Activated CD4-positive, alpha-beta memory T cell treated with anti-CD3 and anti-CD28 coated beads, Interleukin-2, amount 10 ng/mL, durations not matched to agents 7 days and 5 days (primary cell): ENCODE measurements at regions not wholly inside any gene's neighbourhood (a gene's known extent, or its start where the extent isn't known, plus 50 kb on each side); places are given as distances from the start of the nearest gene placed in this dataset.

Experiments used
- CTCF ChIA-PET: fragments of 350-600 bp; sonication (Branson Sonifier 250); formaldehyde crosslinking; loops from one replicate; lab custom pipeline; 2021; ENCODE audit warnings: antibody characterized with exemption, inconsistent platforms; lab: Charles Lee
- POLR2A ChIA-PET: fragments of 350-600 bp; sonication (Branson Sonifier 250); formaldehyde crosslinking; loops from one replicate; lab custom pipeline; 2021; ENCODE audit warnings: antibody characterized with exemption; lab: Charles Lee
- DNase-seq: peaks from one replicate; pipeline ENCODE4 v3.0.0-alpha.2; 2020
- H3K27ac Mint-ChIP-seq: one replicate; pipeline ENCODE4 v1.8.0; 2021; ENCODE audit warnings: mild to moderate bottlenecking, mixed read lengths
- H3K27me3 Mint-ChIP-seq: one replicate; pipeline ENCODE4 v1.8.0; 2021; ENCODE audit warnings: mixed read lengths
- H3K36me3 Mint-ChIP-seq: one replicate; pipeline ENCODE4 v1.8.0; 2021; ENCODE audit warnings: low read depth, mixed read lengths
- H3K4me1 Mint-ChIP-seq: one replicate; pipeline ENCODE4 v1.8.0; 2021; ENCODE audit warnings: mixed read lengths
- H3K4me3 Mint-ChIP-seq: one replicate; pipeline ENCODE4 v1.8.0; 2021; ENCODE audit warnings: mild to moderate bottlenecking, mixed read lengths
- H3K9me3 Mint-ChIP-seq: one replicate; pipeline ENCODE4 v1.8.0; 2021; ENCODE audit warnings: mixed read lengths

GRCh38 chr13:111570911-111571310 is 250.5 kb downstream of the TEX29 start:
- H3K27ac Mint-ChIP-seq, result no peak overlapping the region
- H3K36me3 Mint-ChIP-seq, result no peaks in the 10 kb centered on the region
- no peaks in the 10 kb centered on the region for H3K4me1 Mint-ChIP-seq
- peaks cover 22% of the 10 kb centered on the region for H3K9me3 Mint-ChIP-seq
- H3K4me3 Mint-ChIP-seq, result no peak overlapping the region
- CTCF ChIA-PET, result no interaction called here
- DNase-seq, result no peak
- no peaks in the 10 kb centered on the region for H3K27me3 Mint-ChIP-seq
- POLR2A ChIA-PET, result no interaction called here

- DNase-seq, result no peak
- Mint-ChIP-seq H3K4me3 (no peak overlapping the region), H3K4me1 (no peaks in the 10 kb centered on the region), H3K9me3 (peaks cover 17% of the 10 kb centered on the region), H3K36me3 (no peaks in the 10 kb centered on the region), H3K27me3 (no peaks in the 10 kb centered on the region), H3K27ac (no peak overlapping the region)
- ChIA-PET CTCF (no interaction called here), POLR2A (no interaction called here)
These were observed 252.7 kb downstream of the TEX29 start for GRCh38 chr13:111572956-111573761.

- no peak for DNase-seq
- CTCF ChIA-PET, result no interaction called here
- no peaks in the 10 kb centered on the region for H3K4me1 Mint-ChIP-seq
- no peaks in the 10 kb centered on the region for H3K27me3 Mint-ChIP-seq
- H3K9me3 Mint-ChIP-seq, result peaks cover 14% of the 10 kb centered on the region
- H3K4me3 Mint-ChIP-seq, result no peak overlapping the region
- no peak overlapping the region for H3K27ac Mint-ChIP-seq
- H3K36me3 Mint-ChIP-seq, result no peaks in the 10 kb centered on the region
- POLR2A ChIA-PET, result no interaction called here
These were observed 253.4 kb downstream of the TEX29 start for GRCh38 chr13:111573801-111574200.

- CTCF ChIA-PET, result no interaction called here
- H3K9me3 Mint-ChIP-seq, result peaks cover 14% of the 10 kb centered on the region
These were observed 254.8 kb downstream of the TEX29 start for GRCh38 chr13:111575276-111575675.

GRCh38 chr13:111575719-111576118 is 255.3 kb downstream of the TEX29 start:
- Mint-ChIP-seq H3K27ac (no peak overlapping the region), H3K27me3 (no peaks in the 10 kb centered on the region), H3K9me3 (peaks cover 14% of the 10 kb centered on the region), H3K36me3 (no peaks in the 10 kb centered on the region), H3K4me3 (no peak overlapping the region), H3K4me1 (no peaks in the 10 kb centered on the region)
- ChIA-PET CTCF (no interaction called here), POLR2A (no interaction called here)
- no peak for DNase-seq

More at GRCh38 chr13:111575276-111575675, 254.8 kb downstream of the TEX29 start:
- POLR2A ChIA-PET, result no interaction called here
- Mint-ChIP-seq H3K4me1 (no peaks in the 10 kb centered on the region), H3K36me3 (no peaks in the 10 kb centered on the region), H3K27ac (no peak overlapping the region), H3K4me3 (no peak overlapping the region), H3K27me3 (no peaks in the 10 kb centered on the region)
- DNase-seq, result no peak

- ChIA-PET POLR2A (no interaction called here), CTCF (no interaction called here)
- Mint-ChIP-seq H3K27ac (no peak overlapping the region), H3K27me3 (no peaks in the 10 kb centered on the region), H3K4me1 (no peaks in the 10 kb centered on the region), H3K4me3 (no peak overlapping the region), H3K9me3 (peaks cover 14% of the 10 kb centered on the region), H3K36me3 (no peaks in the 10 kb centered on the region)
- no peak for DNase-seq
These were observed 256.9 kb downstream of the TEX29 start for GRCh38 chr13:111577208-111577828.

- Mint-ChIP-seq H3K27me3 (no peaks in the 10 kb centered on the region), H3K4me1 (no peaks in the 10 kb centered on the region), H3K4me3 (no peak overlapping the region), H3K9me3 (peaks cover 14% of the 10 kb centered on the region), H3K36me3 (no peaks in the 10 kb centered on the region), H3K27ac (no peak overlapping the region)
- ChIA-PET POLR2A (no interaction called here), CTCF (no interaction called here)
- DNase-seq, result no peak
These were observed 257.6 kb downstream of the TEX29 start for GRCh38 chr13:111577956-111578605.

GRCh38 chr13:111584101-111584672 is 263.7 kb downstream of the TEX29 start:
- no peak for DNase-seq
- H3K27me3 Mint-ChIP-seq, result no peaks in the 10 kb centered on the region
- H3K4me1 Mint-ChIP-seq, result no peaks in the 10 kb centered on the region
- ChIA-PET CTCF (no interaction called here), POLR2A (no interaction called here)
- no peaks in the 10 kb centered on the region for H3K36me3 Mint-ChIP-seq
- H3K4me3 Mint-ChIP-seq, result no peak overlapping the region
- no peaks in the 10 kb centered on the region for H3K9me3 Mint-ChIP-seq
- H3K27ac Mint-ChIP-seq, result no peak overlapping the region

GRCh38 chr13:111584870-111585269 is 264.4 kb downstream of the TEX29 start:
- POLR2A ChIA-PET, result no interaction called here
- H3K4me1 Mint-ChIP-seq, result no peaks in the 10 kb centered on the region
- CTCF ChIA-PET, result no interaction called here
- H3K4me3 Mint-ChIP-seq, result no peak overlapping the region
- H3K27me3 Mint-ChIP-seq, result no peaks in the 10 kb centered on the region
- H3K9me3 Mint-ChIP-seq, result no peaks in the 10 kb centered on the region
- no peak overlapping the region for H3K27ac Mint-ChIP-seq
- no peaks in the 10 kb centered on the region for H3K36me3 Mint-ChIP-seq
- no peak for DNase-seq

- Mint-ChIP-seq H3K4me3 (no peak overlapping the region), H3K27ac (no peak overlapping the region), H3K4me1 (no peaks in the 10 kb centered on the region), H3K36me3 (no peaks in the 10 kb centered on the region), H3K27me3 (no peaks in the 10 kb centered on the region), H3K9me3 (peaks cover 4% of the 10 kb centered on the region)
- DNase-seq, result no peak
- ChIA-PET CTCF (no interaction called here), POLR2A (no interaction called here)
These were observed 265.8 kb downstream of the TEX29 start for GRCh38 chr13:111586291-111586690.

- no peak overlapping the region for H3K27ac Mint-ChIP-seq
- H3K36me3 Mint-ChIP-seq, result no peaks in the 10 kb centered on the region
- POLR2A ChIA-PET, result no interaction called here
- H3K27me3 Mint-ChIP-seq, result no peaks in the 10 kb centered on the region
- peaks cover 4% of the 10 kb centered on the region for H3K9me3 Mint-ChIP-seq
- CTCF ChIA-PET, result no interaction called here
- no peak overlapping the region for H3K4me3 Mint-ChIP-seq
- no peak for DNase-seq
- H3K4me1 Mint-ChIP-seq, result no peaks in the 10 kb centered on the region
These were observed 266.8 kb downstream of the TEX29 start for GRCh38 chr13:111587249-111587648.

- CTCF ChIA-PET, result no interaction called here
- H3K9me3 Mint-ChIP-seq, result peaks cover 4% of the 10 kb centered on the region
These were observed 268.9 kb downstream of the TEX29 start for GRCh38 chr13:111589321-111589720.

GRCh38 chr13:111589992-111590391 is 269.6 kb downstream of the TEX29 start:
- Mint-ChIP-seq H3K9me3 (peaks cover 4% of the 10 kb centered on the region), H3K4me3 (no peak overlapping the region), H3K4me1 (no peaks in the 10 kb centered on the region), H3K27me3 (no peaks in the 10 kb centered on the region), H3K27ac (no peak overlapping the region), H3K36me3 (no peaks in the 10 kb centered on the region)
- ChIA-PET POLR2A (no interaction called here), CTCF (no interaction called here)
- DNase-seq, result no peak

More at GRCh38 chr13:111589321-111589720, 268.9 kb downstream of the TEX29 start:
- Mint-ChIP-seq H3K27me3 (no peaks in the 10 kb centered on the region), H3K4me1 (no peaks in the 10 kb centered on the region), H3K4me3 (no peak overlapping the region), H3K36me3 (no peaks in the 10 kb centered on the region), H3K27ac (no peak overlapping the region)
- DNase-seq, result no peak
- POLR2A ChIA-PET, result no interaction called here
